GM18868 (cell line): ENCODE measurements at regions not wholly inside any gene's neighbourhood (a gene's known extent, or its start where the extent isn't known, plus 50 kb on each side); places are given as distances from the start of the nearest gene placed in this dataset.
"Not testable (repeated sequence)": the region's sequence is repeated elsewhere in the genome, so short reads cannot be mapped to it uniquely, and the experiment has no call there.

ENCODE experiments used
- ATAC-seq: cut with Tn5 transposase; IDR thresholded peaks from one replicate; pipeline ENCODE4 v1.9.1; 2021; ENCODE audit warnings: mild to moderate bottlenecking, moderate library complexity; ENCODE audit not compliant: unreplicated experiment

- ATAC-seq = peak; percentile 91
Measured at GRCh38 chr11:16605894-16606783, 132.3 kb upstream of the C11orf58 start.

- no peak for ATAC-seq
Measured at GRCh38 chr11:16605389-16605893, 133.0 kb upstream of the C11orf58 start.

- ATAC-seq = peak; percentile 21
Measured at GRCh38 chr11:16604794-16605388, 133.6 kb upstream of the C11orf58 start.

- ATAC-seq = no peak
Measured at GRCh38 chr11:16603890-16604793, 134.3 kb upstream of the C11orf58 start.

- no peak for ATAC-seq
Measured at GRCh38 chr11:16603245-16603644, 135.2 kb upstream of the C11orf58 start.

- no peak for ATAC-seq
Measured at GRCh38 chr11:16598906-16599305, 139.5 kb upstream of the C11orf58 start.

GRCh38 chr11:16598032-16598431, 140.4 kb upstream of the C11orf58 start:
- ATAC-seq = no peak

GRCh38 chr11:16596231-16596630, 142.2 kb upstream of the C11orf58 start:
- no peak for ATAC-seq

- no peak for ATAC-seq
Measured at GRCh38 chr11:16591157-16591556, 147.3 kb upstream of the C11orf58 start.

GRCh38 chr11:16587670-16588069, 150.8 kb upstream of the C11orf58 start:
- ATAC-seq = no peak

- no peak for ATAC-seq
Measured at GRCh38 chr11:16584569-16584968, 153.9 kb upstream of the C11orf58 start.

- not testable (repeated sequence) for ATAC-seq
Measured at GRCh38 chr11:16581078-16581477, 157.4 kb upstream of the C11orf58 start.

- ATAC-seq = no peak
Measured at GRCh38 chr11:16577490-16577889, 161.0 kb upstream of the C11orf58 start.

- not testable (repeated sequence) for ATAC-seq
Measured at GRCh38 chr11:16574889-16575288, 163.6 kb upstream of the C11orf58 start.

- ATAC-seq = no peak
Measured at GRCh38 chr11:16572945-16573344, 165.5 kb upstream of the C11orf58 start.

GRCh38 chr11:16561150-16561549, 177.3 kb upstream of the C11orf58 start:
- no peak for ATAC-seq

- ATAC-seq = no peak
Measured at GRCh38 chr11:16558494-16558893, 180.0 kb upstream of the C11orf58 start.

GRCh38 chr11:16555956-16556355, 182.5 kb upstream of the C11orf58 start:
- no peak for ATAC-seq

GRCh38 chr11:16554361-16554760, 184.1 kb upstream of the C11orf58 start:
- no peak for ATAC-seq

- no peak for ATAC-seq
Measured at GRCh38 chr11:16547879-16548278, 190.6 kb upstream of the C11orf58 start.

- no peak for ATAC-seq
Measured at GRCh38 chr11:16543642-16544041, 187.3 kb upstream of the SOX6 start.
